ENCODE measurements at regions not wholly inside any gene's neighbourhood (a gene's known extent, or its start where the extent isn't known, plus 50 kb on each side); places are given as distances from the start of the nearest gene placed in this dataset.
"Not testable (repeated sequence)": the region's sequence is repeated elsewhere in the genome, so short reads cannot be mapped to it uniquely, and the experiment has no call there.

DNA sequence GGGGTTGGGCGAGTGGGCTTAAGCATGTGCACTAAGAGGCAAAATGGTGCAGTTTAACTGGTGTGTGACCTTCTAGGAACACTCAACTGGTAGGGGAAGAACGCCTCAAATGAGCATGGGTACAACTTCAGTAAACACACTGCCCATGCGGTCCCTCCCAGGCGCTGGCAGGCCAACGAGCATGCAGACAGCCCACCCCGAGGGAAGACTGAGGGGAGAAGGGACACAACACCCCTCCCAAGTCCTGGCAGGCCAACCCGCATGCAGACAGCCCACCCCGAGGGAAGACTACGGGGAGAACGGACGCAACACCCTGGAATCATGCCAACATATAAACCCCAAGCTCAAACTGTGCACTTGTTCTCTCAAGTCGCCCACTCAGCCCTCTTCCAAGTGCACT lies 456.0 kb downstream of the FBXO15 start:
- DNase-seq (ENCODE audit: extremely low read depth, low read depth), result no peak

DNA sequence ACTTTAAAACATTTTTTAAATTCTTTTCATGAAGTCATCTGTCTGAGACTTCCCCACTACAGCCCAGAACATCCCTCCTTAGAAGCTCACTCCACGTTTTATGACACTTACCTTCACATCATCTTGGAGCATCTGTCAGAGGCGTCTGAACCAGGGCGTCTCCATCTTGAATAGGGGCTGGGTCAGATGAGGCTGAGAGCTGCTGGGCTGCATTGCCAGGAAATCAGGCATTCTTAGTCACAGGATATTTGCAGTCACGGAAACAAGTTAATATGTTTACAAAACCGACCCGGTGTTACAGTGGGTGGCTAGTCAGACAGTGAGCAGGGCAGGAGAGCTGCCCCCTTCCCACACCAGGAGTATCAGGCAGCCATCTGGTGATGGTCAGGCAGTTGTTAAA lies 456.5 kb downstream of the FBXO15 start:
- DNase-seq (ENCODE audit: extremely low read depth, low read depth), result no peak

DNA sequence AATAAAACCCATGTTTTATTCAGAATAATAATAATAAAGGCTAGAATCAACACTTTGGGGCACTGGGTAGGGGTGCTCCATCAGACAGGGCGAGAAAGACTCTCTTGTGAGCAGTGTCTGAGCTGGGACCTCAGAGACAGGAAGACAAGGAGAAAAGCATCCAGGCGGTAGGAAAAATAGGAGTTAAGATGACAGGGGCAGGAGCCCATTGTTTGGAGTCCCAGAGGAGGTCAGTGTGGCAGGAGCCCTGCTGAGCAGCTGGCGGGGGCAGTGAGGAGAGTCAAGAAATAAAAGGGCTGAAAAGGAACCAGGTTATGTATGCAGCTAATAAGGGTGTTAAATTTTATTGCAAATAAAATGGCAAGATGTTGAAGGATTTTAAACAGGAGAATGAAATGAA lies 457.4 kb downstream of the FBXO15 start:
- no peak for DNase-seq (ENCODE audit: extremely low read depth, low read depth)

DNA sequence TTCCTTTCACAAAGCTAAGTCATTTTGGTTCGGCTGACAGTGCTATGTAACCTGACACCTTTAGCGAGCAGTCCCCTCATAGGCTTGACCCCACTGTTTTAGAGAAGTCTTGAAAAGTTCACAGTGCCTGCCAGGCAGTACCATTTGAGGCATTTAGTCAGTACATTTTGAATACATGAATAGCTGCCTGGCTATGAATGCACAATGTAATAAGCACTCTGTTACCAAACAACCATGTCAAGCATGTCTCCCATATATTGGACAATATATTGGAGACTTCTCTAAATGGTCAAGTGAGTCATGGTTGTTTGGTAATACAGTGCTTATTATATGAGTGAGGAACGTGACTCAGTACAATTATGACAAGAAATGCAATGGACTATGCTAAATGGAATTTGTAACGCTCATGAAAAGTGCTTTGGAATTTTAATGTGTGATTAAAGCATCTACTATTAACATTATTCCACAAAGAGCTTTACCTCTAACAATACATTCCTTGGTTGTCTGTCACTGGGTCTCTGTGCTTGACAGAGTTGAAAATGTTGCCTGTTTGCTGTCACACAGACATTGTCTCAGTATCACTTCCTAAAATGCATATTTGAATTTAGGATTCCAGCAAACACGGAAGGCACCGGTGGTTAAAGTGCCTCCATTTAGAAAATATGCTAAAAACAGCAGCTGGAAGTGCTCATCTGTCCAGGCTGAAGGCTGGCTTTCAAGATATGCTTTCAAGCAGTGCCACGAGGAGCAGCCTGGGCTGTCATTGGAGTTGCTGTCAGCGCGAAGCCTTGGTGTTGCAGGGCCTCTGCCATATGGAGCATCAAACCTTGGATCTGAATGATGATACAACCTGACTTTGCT lies 458.6 kb downstream of the FBXO15 start:
- peak; percentile 88 for DNase-seq (ENCODE audit: extremely low read depth, low read depth)

DNA sequence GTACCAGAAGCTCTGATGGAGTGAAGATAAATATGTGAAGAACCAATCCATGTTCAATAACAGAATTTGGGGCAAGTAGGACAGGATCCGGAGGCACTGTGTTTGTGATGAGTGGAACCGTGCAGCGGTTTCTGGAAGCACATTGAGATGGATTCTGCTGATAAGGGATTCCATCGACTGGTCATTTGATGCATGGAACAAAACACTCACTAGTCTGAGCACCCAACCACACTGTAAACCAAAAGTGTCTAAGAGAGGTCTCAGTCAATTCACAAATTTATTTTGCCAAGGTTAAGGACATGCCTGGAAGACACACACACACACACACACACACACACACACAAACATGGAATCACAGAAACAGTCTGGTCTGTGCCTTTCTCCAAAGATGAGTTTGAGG lies 459.5 kb downstream of the FBXO15 start:
- DNase-seq (ENCODE audit: extremely low read depth, low read depth), result no peak

DNA sequence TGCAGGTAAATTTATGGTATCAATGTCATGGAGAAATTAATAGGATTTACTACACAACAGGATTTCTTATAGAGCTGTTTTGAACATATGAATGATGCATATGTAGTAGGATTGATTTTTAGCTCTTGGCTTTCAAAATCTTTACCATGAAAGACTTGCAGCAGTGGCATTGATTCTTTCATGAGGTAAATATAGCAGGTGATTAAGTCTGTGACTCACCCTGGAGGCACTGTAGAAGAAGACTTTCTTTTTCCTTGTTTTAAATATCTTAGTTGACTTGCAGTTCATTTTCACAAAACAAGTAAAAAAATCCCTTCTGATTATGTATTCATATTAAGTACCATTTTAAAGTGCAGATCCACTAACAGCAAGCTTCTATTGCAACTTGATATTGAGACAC lies 463.0 kb downstream of the FBXO15 start:
- DNase-seq (ENCODE audit: extremely low read depth, low read depth), result no peak

DNA sequence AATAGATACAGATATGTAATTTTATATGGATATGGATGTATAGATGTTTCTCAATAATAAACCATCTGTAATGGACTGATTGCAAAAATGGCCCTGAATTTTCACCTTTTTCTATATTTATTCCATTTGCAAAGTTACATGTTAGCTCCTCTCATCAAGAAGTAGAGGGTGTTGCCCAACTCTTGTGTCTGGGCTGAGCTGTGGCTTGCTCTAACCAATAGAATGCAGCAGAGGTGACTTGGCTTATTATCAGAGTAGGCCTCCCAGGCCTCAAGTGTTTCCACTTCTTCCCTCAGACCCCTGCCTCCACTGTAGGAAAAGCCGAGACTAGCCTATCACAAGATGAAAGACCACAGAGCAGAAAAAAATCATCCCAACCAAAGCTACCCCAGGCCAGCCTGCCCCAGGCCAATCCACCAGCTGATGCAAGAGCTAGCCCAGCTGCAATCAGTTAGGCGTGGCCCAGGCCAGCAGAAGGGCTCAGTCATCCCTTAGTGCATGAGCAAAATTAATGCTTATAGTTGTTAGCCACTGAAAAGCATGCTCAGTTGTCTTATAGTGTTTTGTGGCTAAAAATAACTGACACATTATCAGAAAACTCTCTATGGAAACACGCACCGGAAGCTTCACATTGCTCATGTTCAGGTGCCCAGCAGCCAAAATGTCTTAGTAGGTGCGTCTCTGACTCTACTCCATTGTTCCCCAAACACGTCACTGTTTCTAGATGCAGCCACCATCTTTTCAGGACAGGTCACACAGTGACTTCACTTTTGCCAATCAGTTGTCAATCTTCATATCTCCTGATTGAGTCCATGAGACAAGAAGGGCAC lies 464.0 kb downstream of the FBXO15 start:
- peak; percentile 21 for DNase-seq (ENCODE audit: extremely low read depth, low read depth)

DNA sequence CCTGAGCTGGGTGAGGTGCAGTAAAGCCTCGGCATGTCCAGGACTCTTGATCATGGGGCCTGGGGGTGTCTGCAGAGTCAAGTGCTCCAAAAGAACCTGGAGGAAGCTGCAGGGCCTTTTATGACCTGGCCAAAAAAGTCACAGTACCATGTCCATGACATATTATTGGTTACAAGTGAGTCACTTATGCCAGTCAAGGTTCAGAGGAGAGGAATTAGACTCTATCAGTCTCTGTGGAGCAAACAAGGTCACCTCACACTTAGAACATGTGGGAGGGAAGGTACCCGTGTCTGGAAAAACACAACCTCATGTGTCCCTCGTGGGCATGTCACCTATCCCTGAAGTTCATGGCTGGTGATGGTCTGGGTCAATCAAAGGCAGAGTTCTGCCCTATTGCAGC lies 465.7 kb downstream of the FBXO15 start:
- DNase-seq (ENCODE audit: extremely low read depth, low read depth), result no peak

DNA sequence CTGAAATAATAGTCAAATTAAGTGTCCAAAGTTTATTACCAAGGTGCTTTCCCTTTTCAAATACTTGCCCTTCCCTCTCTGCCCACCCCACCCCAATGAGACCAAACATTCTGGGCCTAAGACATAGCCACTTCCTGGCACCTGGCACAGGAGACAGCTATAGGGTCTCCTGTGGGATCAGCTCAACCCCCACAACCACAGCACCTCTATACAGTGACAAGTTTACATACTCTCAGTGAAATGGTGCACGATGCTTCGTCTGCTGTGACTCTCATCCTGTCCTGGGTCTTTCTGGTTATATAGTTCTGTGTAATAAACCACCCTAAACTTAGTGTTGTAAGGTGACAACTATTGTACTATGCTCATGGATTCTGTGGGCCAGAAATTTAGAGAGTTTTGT lies 466.2 kb downstream of the FBXO15 start:
- DNase-seq (ENCODE audit: extremely low read depth, low read depth), result no peak

DNA sequence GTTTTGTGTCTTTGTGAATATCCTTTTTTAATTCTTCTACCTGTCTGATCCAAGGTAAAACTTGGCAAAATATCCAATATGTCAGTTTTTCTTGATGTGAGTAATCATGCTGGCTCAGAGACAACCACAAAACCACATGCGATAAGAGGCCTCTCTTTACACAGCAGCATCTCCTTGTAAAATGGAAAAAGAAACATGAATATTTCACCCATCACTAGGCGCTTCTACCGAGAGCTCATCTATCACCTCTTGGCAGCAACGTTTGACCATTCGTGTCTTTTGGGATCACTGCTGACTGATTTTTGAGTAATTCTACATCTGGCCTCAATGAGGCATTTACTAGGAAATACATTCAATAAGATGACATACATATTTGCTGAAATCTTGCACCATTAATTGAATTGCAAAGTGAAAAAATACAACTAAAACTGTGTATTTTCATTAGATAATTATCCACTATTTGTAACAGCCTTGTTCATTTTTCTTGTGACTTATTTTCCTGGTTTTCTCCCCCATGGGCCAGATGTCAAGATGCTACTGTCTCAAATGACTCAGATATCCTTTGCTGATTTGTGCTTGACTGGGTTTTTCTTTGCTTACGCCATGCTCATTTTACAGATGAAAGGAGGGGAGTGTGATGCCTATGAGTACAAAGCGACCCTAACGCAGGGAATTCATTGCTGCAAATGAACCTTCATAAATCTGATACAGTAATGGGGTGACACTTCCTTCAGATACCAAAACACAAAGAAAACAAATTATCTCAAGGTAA lies 467.5 kb downstream of the FBXO15 start:
- no peak for DNase-seq (ENCODE audit: extremely low read depth, low read depth)

DNA sequence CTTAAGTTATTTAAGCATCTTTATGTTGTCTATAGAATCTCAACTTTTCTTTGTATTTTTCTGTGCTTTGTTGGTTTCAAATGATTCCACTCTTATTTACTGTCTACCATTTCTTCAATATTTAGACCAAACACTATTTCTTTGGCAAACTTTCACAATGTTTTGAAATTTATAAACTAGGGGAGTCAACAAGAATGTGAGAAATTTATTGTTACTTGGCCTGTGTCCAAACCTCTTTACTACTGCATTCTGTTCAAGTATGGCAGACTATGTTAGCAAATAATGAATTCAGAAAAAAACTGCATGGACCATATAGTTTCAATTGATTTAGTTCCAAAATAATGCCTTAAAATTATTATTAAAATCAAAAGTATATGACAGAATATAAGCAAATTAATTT lies 470.2 kb downstream of the FBXO15 start:
- DNase-seq (ENCODE audit: extremely low read depth, low read depth), result no peak

DNA sequence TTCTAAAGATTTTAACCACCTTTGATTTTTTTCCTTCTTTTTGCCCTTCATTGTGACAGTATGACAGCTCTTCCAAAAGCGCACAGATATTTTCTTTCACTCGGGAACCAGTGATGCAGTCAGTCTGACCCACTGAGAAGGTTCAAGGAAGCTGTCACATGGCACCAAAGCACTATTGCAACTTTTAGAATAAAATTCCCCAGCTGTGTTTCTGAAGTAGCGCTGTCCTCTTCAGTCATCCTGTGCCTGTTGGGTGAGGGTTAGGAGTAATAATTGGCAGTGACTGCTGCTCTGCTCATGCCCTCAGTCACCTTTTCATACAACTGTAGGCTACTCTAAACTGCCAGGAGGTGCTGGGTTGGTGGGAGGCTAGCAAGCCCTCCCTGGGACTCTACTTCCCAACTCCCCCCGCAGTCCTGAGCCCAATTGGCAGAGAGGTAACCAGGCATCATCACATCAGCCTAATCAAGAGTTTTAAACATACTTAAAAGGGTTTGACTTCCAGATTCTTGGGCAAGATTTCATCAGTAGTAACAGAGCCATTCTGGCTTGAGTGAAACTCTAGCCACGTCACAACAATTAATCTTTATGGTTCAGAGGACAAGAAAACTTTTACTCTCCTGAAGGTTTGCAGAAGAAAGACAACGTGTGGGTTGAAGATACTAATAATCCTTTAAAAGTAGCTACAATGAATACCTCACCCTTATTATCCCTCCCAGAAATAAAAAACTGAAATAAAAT lies 473.3 kb downstream of the FBXO15 start:
- no peak for DNase-seq (ENCODE audit: extremely low read depth, low read depth)

DNA sequence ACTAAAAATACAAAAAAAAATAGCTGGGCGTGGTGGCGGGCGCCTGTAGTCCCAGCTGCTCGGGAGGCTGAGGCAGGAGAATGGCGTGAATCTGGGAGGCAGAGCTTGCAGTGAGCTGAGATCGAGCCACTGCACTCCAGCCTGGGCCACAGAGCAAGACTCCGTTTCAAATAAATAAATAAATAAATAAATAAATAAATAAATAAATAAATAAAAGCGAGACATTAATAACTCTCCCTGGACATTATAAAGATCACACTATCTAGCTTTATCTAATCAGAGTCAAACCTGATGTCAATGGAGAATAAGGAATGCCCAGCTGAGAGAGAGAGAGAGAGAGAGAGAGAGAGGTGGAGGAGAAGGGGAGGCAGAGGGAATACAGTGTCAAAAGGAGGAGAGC lies 476.2 kb downstream of the FBXO15 start:
- DNase-seq (ENCODE audit: extremely low read depth, low read depth), result not testable (repeated sequence)

DNA sequence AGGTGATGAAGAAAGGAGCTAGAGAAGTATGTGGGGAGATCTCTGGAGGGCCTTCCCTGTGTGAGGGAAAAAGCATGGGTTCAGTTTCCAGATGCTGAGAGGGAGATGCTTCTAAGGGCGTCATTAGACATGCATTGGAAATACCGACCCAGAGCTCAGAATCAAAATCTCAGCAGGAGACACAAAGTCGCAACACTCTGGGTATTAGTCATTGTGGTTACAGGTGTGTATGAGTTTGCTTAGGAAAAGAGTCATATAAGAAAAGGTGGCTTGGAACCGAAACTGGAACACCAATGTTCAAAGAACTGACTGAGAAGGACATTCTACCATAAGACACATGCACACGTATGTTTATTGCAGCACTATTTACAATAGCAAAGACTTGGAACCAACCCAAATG lies 477.1 kb downstream of the FBXO15 start:
- DNase-seq (ENCODE audit: extremely low read depth, low read depth), result no peak

DNA sequence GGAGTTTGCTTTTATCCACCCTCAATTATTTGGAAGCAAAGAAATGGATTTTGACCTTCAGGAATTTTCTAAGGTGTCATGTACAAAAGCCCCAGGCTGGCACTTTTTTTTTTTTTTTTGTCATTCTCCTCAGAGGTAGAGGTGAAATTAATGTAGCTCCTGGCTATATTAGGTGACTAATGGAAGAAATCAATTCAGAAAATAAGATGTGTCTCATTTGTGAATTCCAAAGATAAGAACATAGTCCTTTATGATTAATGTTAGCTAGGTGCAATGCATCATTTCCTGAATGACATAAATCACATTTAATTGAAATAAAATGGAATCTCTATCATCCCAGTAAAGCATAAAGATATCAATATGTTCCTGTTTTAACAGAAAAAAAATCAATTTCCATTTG lies 477.6 kb downstream of the FBXO15 start:
- no peak for DNase-seq (ENCODE audit: extremely low read depth, low read depth)

DNA sequence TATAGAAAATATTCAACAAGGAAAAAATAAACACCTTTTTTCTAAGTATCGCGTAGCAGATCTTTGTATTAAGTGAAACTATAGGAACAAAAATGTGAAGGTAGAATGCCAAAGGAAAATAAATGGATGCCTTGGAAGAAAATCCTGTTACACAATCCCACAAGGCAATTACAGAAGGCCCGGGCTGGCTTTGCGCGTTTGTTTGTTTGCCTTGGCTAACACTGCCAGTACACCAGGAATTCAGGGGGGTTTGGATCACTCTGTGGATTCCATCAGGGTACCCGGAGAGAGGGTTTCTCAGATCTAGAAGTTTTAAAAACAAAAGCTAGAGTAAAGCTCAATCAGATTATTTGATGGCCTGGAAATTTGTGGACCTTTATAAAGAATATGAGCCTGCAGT lies 478.3 kb downstream of the FBXO15 start:
- no peak for DNase-seq (ENCODE audit: extremely low read depth, low read depth)

DNA sequence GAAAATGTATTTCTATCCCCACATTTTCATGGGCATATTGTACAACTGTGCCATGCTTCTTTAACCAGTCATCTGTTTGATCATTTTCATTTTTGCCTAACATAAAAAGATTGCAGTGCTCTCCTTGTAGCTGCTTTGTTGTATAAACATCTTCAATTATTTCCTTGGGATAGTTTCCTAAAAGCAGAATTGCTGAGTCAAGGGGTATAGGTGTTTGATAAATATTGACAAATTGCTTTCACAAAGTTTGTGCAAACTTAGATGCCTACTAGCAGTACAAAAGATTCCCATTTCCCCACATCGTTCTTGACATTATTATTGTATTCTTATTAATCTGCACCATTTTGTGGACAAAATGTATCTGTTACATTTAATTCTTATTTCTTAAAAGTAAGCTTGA lies 479.6 kb downstream of the FBXO15 start:
- DNase-seq (ENCODE audit: extremely low read depth, low read depth), result no peak

DNA sequence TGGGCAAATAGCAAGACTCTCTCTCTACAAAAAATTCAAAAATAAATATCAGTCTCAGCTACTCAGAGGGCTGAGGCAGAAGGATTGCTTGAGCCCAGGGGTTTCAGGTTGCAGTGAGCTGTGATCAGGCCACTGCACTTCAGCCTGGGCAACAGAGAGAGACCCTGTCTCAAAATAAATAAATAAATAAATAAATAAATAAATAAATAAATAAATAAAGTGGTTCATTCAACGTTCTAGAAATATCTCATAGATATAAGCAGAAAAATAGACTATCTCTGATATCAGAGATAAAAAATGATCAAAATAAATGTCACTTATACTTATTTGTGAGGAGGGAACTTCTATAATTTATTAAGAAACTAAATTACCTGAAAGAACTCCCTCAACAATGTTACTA lies 480.9 kb downstream of the FBXO15 start:
- DNase-seq (ENCODE audit: extremely low read depth, low read depth), result no peak

DNA sequence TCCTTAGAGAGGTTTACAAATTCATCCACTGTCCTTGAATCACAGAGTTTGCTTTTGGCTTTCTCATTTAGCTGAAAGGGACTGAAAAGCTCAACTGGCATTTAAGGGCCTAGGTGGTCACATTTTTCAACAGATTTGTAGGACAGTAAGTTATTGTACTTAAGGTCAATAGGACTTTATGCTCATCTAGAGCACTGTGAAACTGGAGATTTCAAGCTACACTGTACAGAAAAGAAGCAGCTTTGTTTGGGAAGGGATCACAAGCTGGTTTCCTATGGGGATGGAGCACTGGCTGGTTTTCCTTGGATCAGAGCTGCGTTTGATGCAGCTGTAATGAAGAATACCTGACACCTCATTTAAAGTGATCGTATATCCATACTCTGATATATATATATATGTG lies 482.7 kb downstream of the FBXO15 start:
- no peak for DNase-seq (ENCODE audit: extremely low read depth, low read depth)

DNA sequence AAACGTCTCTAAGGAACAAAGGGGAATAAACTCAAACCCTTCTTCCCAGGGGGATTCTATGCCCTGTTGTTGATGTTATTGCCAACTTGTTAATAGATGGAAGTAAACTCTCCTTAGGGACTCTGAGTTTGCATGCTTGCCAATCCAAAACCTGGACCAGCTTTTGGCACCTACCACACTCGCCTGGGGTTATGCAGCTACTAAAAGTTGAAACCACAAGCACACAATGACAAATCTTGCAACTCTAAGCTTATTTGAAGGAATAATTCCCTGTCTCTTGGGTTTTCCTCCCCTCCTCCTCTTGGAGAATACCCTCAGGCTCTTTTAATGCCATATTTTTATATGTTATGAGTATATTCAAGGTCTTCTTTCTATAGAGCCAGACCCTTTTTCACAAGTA lies 484.1 kb downstream of the FBXO15 start:
- no peak for DNase-seq (ENCODE audit: extremely low read depth, low read depth)

DNA sequence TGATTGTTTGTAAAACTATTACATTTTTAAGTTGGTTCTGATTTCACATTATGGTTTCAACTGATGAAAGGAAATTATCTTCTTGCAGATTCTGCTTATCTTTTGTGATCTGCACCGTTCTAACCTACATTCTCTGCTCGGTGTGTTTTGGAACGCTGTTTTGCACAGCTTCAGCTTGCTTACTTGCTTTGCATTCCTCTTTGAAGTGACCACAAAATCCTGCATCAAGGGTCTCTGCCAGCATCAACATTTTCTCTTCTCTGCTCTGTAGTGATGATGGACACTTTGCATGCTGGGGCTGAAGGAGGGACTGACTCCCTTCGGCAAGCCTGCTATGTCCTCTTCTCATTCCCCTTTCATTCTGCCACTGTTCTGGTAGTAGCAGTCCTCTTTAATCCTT lies 485.2 kb downstream of the FBXO15 start:
- no peak for DNase-seq (ENCODE audit: extremely low read depth, low read depth)

All from NCI-H460 (cell line).